HL-60 (cell line): ENCODE measurements at regions not wholly inside any gene's neighbourhood (a gene's known extent, or its start where the extent isn't known, plus 50 kb on each side); places are given as distances from the start of the nearest gene placed in this dataset.

Source experiments
- POLR2AphosphoS5 ChIP-seq: IDR thresholded peaks from 2 replicates; pipeline ENCODE4 v1.6.1; 2012; ENCODE audit warnings: low read depth
- TF ChIP-seq, protein P1 (sequence below): IDR thresholded peaks from one replicate; pipeline ENCODE4 v1.5.1; 2011; ENCODE audit warnings: low read length, control low read depth, inconsistent platforms; ENCODE audit not compliant: insufficient read depth
- TF ChIP-seq, protein P2 (sequence below): IDR thresholded peaks from 2 replicates; pipeline ENCODE4 v1.6.1; 2012; ENCODE audit warnings: low read depth; ENCODE audit not compliant: insufficient replicate concordance

DNA sequence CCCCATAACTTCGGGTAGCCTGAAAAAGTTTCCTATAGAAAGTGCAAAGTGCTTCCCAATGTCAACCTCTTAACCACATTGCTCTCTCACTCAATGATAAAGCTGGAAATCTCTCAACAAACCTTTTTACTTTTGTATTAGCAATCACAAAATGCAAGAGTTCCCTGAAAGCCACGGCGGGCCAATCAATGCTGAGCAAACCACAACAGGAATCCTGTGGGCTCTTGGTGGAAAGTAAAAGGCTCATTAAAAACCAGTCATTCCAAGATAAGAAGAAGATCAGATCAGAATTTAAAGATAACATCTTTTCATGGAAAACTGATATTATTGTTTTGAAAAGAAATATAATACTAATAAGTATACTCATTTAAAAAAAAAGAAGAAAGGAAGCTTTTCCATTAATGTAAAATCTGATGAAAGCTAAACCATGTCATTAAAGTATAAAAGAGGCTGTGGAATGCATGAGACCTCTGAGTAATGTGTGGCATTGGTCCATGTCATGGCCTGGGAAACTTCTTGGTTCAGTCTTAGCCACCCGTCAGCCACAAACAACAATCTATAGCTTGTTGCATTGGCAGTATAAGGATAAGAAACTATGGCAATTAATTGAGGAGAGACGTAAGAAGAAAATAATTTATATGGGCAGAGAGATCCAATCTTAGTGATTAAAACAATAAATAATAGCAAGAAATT, 1066.1 kb upstream of the SORCS1 start:
- TF ChIP-seq, protein P1, sequence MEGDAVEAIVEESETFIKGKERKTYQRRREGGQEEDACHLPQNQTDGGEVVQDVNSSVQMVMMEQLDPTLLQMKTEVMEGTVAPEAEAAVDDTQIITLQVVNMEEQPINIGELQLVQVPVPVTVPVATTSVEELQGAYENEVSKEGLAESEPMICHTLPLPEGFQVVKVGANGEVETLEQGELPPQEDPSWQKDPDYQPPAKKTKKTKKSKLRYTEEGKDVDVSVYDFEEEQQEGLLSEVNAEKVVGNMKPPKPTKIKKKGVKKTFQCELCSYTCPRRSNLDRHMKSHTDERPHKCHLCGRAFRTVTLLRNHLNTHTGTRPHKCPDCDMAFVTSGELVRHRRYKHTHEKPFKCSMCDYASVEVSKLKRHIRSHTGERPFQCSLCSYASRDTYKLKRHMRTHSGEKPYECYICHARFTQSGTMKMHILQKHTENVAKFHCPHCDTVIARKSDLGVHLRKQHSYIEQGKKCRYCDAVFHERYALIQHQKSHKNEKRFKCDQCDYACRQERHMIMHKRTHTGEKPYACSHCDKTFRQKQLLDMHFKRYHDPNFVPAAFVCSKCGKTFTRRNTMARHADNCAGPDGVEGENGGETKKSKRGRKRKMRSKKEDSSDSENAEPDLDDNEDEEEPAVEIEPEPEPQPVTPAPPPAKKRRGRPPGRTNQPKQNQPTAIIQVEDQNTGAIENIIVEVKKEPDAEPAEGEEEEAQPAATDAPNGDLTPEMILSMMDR: no peak
- TF ChIP-seq, protein P2, sequence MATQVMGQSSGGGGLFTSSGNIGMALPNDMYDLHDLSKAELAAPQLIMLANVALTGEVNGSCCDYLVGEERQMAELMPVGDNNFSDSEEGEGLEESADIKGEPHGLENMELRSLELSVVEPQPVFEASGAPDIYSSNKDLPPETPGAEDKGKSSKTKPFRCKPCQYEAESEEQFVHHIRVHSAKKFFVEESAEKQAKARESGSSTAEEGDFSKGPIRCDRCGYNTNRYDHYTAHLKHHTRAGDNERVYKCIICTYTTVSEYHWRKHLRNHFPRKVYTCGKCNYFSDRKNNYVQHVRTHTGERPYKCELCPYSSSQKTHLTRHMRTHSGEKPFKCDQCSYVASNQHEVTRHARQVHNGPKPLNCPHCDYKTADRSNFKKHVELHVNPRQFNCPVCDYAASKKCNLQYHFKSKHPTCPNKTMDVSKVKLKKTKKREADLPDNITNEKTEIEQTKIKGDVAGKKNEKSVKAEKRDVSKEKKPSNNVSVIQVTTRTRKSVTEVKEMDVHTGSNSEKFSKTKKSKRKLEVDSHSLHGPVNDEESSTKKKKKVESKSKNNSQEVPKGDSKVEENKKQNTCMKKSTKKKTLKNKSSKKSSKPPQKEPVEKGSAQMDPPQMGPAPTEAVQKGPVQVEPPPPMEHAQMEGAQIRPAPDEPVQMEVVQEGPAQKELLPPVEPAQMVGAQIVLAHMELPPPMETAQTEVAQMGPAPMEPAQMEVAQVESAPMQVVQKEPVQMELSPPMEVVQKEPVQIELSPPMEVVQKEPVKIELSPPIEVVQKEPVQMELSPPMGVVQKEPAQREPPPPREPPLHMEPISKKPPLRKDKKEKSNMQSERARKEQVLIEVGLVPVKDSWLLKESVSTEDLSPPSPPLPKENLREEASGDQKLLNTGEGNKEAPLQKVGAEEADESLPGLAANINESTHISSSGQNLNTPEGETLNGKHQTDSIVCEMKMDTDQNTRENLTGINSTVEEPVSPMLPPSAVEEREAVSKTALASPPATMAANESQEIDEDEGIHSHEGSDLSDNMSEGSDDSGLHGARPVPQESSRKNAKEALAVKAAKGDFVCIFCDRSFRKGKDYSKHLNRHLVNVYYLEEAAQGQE: no peak
- TF ChIP-seq POLR2AphosphoS5: no peak
